ENCODE measurements at regions not wholly inside any gene's neighbourhood (a gene's known extent, or its start where the extent isn't known, plus 50 kb on each side); places are given as distances from the start of the nearest gene placed in this dataset.

DNA sequence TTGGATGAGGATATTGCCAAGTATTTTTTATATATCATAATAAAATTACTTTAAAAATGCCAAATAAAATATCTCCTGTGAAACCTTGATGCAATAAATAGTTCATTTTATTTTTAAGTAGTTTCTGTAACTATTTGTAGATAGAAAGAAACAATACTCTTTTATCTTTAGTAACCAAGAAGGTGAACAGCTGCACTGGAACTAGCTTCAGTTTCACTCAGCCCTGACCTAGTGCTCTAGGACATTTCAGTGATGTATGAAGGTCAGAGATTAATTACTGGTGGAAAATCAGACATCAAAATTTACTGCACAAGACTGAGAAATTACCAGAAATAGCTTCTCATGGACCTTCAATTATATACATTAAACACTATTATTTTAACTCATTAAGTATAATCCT is 1305.0 kb downstream of the CNTNAP5 start:
- TF ChIP-seq SPI1 (IDR thresholded peaks at IDR 0.05; ENCODE audit: low read depth, low read length) (no peak), POLR2A (IDR thresholded peaks at IDR 0.05; ENCODE audit: low read depth, low read length) (no peak)
